ENCODE measurements at regions not wholly inside any gene's neighbourhood (a gene's known extent, or its start where the extent isn't known, plus 50 kb on each side); places are given as distances from the start of the nearest gene placed in this dataset.
"Not testable (repeated sequence)": the region's sequence is repeated elsewhere in the genome, so short reads cannot be mapped to it uniquely, and the experiment has no call there.

DNA sequence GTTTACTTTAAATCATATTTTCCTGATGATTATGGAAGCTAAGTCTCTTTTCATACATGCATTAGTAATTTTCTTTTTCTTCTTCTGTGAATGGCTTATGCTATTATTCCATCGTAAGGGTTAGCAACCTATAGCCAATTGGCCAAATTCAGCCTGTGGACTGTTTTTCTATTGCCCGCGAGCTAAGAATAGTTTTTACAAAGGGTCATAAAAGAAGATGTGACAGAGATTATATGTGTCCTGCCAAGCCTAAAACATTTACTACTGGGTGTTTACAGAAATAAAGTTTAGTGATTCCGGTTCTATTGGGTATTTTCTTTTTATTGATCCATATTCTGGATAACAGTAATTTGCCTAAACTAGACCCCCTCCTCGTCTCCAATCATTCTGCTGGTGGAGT, 268.8 kb upstream of the DIO3 start:
- TF ChIP-seq, protein P1, sequence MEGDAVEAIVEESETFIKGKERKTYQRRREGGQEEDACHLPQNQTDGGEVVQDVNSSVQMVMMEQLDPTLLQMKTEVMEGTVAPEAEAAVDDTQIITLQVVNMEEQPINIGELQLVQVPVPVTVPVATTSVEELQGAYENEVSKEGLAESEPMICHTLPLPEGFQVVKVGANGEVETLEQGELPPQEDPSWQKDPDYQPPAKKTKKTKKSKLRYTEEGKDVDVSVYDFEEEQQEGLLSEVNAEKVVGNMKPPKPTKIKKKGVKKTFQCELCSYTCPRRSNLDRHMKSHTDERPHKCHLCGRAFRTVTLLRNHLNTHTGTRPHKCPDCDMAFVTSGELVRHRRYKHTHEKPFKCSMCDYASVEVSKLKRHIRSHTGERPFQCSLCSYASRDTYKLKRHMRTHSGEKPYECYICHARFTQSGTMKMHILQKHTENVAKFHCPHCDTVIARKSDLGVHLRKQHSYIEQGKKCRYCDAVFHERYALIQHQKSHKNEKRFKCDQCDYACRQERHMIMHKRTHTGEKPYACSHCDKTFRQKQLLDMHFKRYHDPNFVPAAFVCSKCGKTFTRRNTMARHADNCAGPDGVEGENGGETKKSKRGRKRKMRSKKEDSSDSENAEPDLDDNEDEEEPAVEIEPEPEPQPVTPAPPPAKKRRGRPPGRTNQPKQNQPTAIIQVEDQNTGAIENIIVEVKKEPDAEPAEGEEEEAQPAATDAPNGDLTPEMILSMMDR (IDR thresholded peaks at IDR 0.05; ENCODE audit: unreplicated experiment): no peak
- no peak overlapping the region for H3K27ac Mint-ChIP-seq
- H3K4me1 Mint-ChIP-seq (ENCODE audit: low read depth): peaks cover 14% of the 10 kb centered on the region
- peaks cover 17% of the 10 kb centered on the region for H3K9me3 Mint-ChIP-seq (ENCODE audit: low read depth)
- H3K36me3 Mint-ChIP-seq (ENCODE audit: insufficient read depth): peaks cover 9% of the 10 kb centered on the region
- no peak overlapping the region for H3K4me3 Mint-ChIP-seq (ENCODE audit: low read depth)
- no peak for DNase-seq (ENCODE audit: low spot score, unreplicated experiment)
- H3K27me3 Mint-ChIP-seq: no peaks in the 10 kb centered on the region

DNA sequence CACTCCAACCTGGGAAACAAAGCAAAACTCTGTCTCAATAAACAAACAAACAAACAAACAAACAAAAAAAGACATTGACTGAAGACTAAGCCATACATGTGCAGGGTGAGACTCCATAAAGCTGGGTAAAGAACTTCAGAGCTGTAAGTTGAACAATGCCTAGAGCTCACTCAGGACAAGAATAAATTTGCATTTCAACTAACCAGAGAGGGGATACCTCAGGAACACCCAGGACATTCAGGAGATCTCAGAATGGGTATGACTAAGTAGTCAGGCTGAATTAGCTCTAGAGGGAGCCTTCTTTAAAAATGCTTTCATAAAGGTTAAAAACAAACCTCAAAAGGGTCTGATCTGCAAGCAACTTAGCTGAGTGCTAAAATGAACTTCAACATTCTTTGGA, 267.7 kb upstream of the DIO3 start:
- Mint-ChIP-seq H3K27ac (no peak overlapping the region), H3K36me3 (ENCODE audit: insufficient read depth) (peaks cover 12% of the 10 kb centered on the region), H3K27me3 (no peaks in the 10 kb centered on the region), H3K4me1 (ENCODE audit: low read depth) (peaks cover 9% of the 10 kb centered on the region), H3K9me3 (ENCODE audit: low read depth) (peaks cover 20% of the 10 kb centered on the region), H3K4me3 (ENCODE audit: low read depth) (no peak overlapping the region)
- TF ChIP-seq, protein P1 (IDR thresholded peaks at IDR 0.05; ENCODE audit: unreplicated experiment): no peak
- no peak for DNase-seq (ENCODE audit: low spot score, unreplicated experiment)

DNA sequence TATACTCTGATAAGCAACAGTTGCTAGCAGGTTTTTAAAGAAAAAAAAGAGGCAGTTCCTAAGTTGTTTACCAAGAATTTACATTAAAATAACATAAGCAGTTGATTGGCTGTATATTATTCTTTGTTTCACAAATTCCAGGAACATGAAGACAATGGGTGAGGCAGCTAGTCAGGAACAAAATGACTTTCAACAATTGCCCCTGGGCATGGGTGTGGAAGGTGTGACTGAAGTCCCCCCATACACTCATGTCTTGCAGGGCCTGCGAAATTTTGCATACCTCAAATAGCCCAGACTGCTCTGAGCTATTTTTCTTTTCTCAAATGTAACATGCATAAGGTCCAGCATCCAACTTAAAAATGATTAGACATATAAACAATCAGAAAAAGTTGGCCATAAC, 267.2 kb upstream of the DIO3 start:
- no peak overlapping the region for H3K27ac Mint-ChIP-seq
- TF ChIP-seq, protein P1 (IDR thresholded peaks at IDR 0.05; ENCODE audit: unreplicated experiment): no peak
- DNase-seq (ENCODE audit: low spot score, unreplicated experiment): no peak
- peaks cover 12% of the 10 kb centered on the region for H3K36me3 Mint-ChIP-seq (ENCODE audit: insufficient read depth)
- H3K4me3 Mint-ChIP-seq (ENCODE audit: low read depth): no peak overlapping the region
- no peaks in the 10 kb centered on the region for H3K27me3 Mint-ChIP-seq
- peaks cover 20% of the 10 kb centered on the region for H3K9me3 Mint-ChIP-seq (ENCODE audit: low read depth)
- peaks cover 6% of the 10 kb centered on the region for H3K4me1 Mint-ChIP-seq (ENCODE audit: low read depth)

DNA sequence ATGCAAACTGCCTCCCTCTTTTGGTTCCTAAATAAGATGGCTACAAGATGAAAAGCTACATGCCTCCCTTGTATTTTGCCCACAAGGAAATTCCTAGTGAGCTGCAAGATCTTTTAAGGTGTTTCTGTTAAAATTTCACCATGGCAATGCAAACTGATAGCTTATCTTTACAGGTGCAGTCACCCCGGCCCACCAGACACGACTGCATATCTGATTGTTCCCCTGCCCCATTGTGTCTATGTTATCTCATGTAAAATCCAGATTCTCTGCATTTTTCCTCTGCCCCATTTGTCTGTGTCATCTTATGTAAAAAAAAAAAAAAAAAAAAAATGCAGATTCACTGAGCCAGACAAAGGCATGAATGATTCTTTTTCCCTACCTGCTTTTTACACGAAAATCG, 261.5 kb upstream of the DIO3 start:
- Mint-ChIP-seq H3K9me3 (ENCODE audit: low read depth) (peaks cover 28% of the 10 kb centered on the region), H3K27ac (peak overlapping the region; percentile 51), H3K4me1 (ENCODE audit: low read depth) (peaks cover 29% of the 10 kb centered on the region), H3K36me3 (ENCODE audit: insufficient read depth) (peaks cover 12% of the 10 kb centered on the region)
- DNase-seq (ENCODE audit: low spot score, unreplicated experiment); H3K27me3 Mint-ChIP-seq; H3K4me3 Mint-ChIP-seq (ENCODE audit: low read depth): not testable (repeated sequence)

DNA sequence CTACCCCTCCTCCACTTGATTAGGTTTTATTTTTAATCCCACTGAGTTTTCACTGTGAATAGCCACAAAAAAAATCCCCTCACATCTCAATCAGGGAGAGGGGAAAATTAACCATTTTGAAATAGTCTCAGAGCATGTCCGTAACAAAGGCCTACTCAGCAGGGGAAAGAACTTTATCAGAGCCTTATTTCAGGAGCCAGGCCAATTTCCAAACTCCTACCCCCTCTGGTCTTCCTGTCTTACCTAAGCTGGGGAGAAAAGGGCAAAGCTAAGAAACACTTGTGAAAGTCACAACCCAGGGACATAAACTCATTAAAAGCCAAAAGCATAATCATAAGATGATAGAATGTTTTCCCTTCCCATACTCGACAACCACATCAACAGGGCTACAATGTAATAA, 260.3 kb upstream of the DIO3 start:
- no peak for DNase-seq (ENCODE audit: low spot score, unreplicated experiment)
- peak overlapping the region; percentile 82 for H3K27ac Mint-ChIP-seq
- peaks cover 22% of the 10 kb centered on the region for H3K9me3 Mint-ChIP-seq (ENCODE audit: low read depth)

DNA sequence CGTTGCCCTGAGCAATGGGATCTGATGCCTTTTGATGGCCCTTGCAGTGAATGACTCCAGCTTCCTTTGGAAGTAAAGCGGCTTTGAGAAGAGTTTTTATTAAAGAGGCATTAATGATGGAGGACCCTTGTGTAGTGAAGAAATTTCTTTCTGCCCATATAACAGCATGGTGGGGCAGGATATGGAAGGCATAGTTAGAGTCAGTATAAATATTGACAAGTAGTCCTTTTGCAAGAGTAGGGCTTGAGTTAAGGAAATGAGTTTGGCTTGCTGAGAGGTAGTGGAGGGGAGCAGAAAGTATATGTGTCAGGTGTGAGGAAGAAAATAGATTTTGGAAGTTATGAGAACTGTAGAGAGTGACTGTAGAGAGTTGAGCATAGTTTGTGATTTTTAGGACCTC, 254.1 kb upstream of the DIO3 start:
- not testable (repeated sequence) for H3K36me3 Mint-ChIP-seq (ENCODE audit: insufficient read depth); H3K9me3 Mint-ChIP-seq (ENCODE audit: low read depth); DNase-seq (ENCODE audit: low spot score, unreplicated experiment); H3K27me3 Mint-ChIP-seq; H3K4me3 Mint-ChIP-seq (ENCODE audit: low read depth); H3K27ac Mint-ChIP-seq
- H3K4me1 Mint-ChIP-seq (ENCODE audit: low read depth): peaks cover 12% of the 10 kb centered on the region

More for the DNA sequence above, 260.3 kb upstream of the DIO3 start:
- TF ChIP-seq, protein P1 (IDR thresholded peaks at IDR 0.05; ENCODE audit: unreplicated experiment): no peak
- Mint-ChIP-seq H3K4me1 (ENCODE audit: low read depth) (peaks cover 29% of the 10 kb centered on the region), H3K27me3 (no peaks in the 10 kb centered on the region), H3K4me3 (ENCODE audit: low read depth) (no peak overlapping the region), H3K36me3 (ENCODE audit: insufficient read depth) (peaks cover 9% of the 10 kb centered on the region)

DNA sequence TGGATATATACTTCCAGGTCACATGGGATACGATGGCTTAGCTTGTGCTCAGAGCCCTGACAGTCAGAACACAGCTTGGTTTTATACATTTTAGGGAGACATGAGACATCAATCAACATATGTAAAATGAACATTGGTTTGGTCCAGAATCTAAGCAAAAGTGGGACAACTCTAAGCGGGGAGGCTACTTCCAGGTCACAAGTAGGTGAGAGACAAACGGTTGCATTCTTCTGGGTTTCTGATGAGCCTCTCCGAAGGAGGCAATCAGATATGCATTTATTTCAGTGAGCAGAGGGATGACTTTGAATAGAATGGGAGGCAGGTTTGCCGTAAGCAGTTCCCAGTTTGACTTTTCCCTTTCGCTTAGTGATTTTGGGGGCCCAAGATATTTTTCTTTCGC, 250.1 kb upstream of the DIO3 start:
- not testable (repeated sequence) for H3K27me3 Mint-ChIP-seq; H3K4me3 Mint-ChIP-seq (ENCODE audit: low read depth); H3K27ac Mint-ChIP-seq; DNase-seq (ENCODE audit: low spot score, unreplicated experiment); H3K36me3 Mint-ChIP-seq (ENCODE audit: insufficient read depth); H3K4me1 Mint-ChIP-seq (ENCODE audit: low read depth)
- peaks cover 28% of the 10 kb centered on the region for H3K9me3 Mint-ChIP-seq (ENCODE audit: low read depth)

All from progenitor cell of endocrine pancreas (in vitro differentiated cells).